ENCODE measurements at regions not wholly inside any gene's neighbourhood (a gene's known extent, or its start where the extent isn't known, plus 50 kb on each side); places are given as distances from the start of the nearest gene placed in this dataset.

DNA sequence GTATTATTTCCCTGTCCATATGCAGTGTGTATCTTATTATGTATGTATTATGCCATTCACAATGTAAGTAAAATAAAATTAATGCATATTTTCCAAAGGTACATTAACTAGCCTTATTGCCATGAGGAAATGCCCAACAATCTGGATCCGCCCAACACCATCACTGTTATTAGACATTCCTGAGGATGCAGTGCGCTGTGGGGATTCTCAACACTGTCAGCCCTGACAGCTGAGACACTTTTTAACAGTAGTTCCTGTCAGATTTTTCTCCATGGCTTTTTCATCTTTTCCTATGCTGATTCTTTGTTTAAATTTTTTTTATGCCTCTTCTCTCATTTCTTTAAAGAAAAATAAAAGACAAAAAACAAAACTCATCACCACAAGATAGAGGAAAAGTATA is 1632.9 kb upstream of the PABPC4L start:
- ATAC-seq = no peak
- no peak for DNase-seq
- intact Hi-C loops (cut with DNase I) = no loop called here

DNA sequence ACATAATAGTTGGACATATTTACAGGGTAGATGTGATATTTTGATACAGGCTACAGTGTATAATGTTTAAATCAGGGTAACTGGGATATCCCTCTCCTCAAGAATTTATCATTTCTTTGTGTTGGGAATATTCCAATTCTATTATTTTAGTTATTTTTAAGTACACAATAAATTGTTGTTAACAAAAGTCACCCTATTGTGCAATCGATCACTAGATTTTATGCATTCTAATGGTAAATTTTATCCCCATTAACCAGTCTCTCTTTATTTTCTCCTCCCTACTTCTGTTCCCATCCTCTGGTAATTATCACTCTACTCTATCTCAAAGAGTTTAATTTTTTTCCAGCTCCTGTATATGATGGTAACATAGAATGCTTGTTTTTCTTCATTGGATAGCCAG is 1631.9 kb upstream of the PABPC4L start:
- intact Hi-C loops (cut with DNase I) = no loop called here
- no peak for DNase-seq
- ATAC-seq = no peak

DNA sequence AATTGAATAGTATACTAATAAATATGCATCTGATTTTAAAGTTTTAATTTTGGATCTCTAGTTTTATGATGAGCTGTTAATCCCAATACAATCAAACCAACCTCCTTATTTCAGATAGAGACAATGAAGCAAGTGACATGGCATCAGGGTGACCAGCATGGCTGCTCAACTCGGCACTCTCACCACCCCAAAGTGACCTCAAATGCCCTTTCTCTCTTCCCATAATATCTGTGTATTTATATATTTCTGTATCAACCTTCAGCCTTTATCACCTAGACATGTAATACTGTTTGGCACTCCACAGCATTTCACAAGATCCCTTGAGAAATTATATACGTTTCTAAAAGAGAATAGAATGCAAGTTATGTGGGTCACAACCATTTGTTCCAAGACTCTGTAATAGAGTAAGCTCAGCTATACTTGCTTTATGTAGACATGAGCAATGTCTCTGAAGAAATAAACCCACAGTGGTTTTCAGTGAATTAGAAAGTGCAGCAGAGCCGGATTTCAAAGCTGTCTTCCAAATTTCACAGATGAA is 1623.2 kb upstream of the PABPC4L start:
- intact Hi-C loops (cut with DNase I) = no loop called here
- ATAC-seq (no peak), DNase-seq (no peak)

GRCh38 chr4:135804785-135805184 is 1603.2 kb upstream of the PABPC4L start:
- intact Hi-C loops (cut with DNase I) = no loop called here

DNA sequence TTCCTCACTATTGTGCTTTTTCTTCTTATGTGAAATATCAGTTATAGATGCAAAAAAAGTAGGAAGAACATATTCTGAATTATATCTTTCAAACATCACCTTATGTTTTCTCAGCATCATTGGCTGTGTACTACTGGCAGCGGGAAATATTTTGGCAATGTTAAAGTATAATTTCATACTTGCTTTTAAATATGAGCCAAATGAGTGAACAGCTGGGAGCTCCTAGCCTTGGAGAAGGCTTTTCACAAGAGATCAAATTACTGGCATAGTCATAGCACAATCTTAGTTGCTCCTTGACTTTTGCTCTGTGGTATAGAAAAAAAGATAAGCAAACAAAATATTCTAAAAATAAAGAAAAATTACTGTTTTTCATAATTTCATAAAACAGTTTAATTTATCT is 1575.8 kb upstream of the PABPC4L start:
- intact Hi-C loops (cut with DNase I) = no loop called here

More at GRCh38 chr4:135804785-135805184, 1603.2 kb upstream of the PABPC4L start:
- ATAC-seq (no peak), DNase-seq (no peak)

DNA sequence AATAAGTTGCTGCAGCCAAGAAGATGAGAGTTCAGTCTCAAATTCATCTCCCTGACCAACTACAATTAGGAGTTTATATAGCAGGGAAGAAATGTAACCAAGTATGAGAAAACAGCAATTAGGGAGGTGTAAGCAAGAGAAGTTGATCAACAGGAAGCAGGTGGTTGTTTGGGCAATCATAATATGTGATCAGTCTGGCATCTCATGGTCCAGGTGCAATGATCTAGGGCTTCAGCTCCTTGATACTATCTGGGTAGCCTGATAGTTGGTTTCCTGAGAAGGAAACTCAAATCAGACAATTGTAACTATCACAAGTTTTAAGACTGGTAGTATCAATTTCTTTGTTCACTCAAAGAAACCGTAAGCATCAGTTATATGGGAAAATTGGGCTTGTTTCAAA is 1574.3 kb upstream of the PABPC4L start:
- intact Hi-C loops (cut with DNase I) = no loop called here
- ATAC-seq (no peak), DNase-seq (no peak)

More for the DNA sequence above, 1575.8 kb upstream of the PABPC4L start:
- no peak for ATAC-seq
- DNase-seq = no peak

- no peak for DNase-seq
- intact Hi-C loops (cut with DNase I) = no loop called here
- ATAC-seq = no peak
Observed at GRCh38 chr4:135770505-135770904, 1568.9 kb upstream of the PABPC4L start.

DNA sequence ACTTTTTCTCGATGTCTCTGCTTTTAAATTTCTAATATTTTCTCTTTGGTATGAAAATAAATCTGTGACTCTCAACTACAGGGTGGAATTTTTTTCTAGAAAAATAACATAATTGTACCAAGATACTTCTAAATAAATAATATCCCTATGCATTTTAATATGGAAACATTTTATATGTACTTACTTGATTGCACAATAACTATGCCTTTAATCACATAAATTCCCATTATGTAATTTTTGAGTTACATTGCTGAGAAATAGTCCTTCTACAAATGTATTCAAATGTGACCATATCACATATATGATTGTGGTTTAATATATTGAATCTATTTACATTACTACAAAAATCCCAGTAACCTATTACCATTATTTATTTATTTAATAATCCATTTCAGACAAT is 1543.3 kb upstream of the PABPC4L start:
- DNase-seq (no peak), ATAC-seq (no peak)
- intact Hi-C loops (cut with DNase I) = no loop called here

- ATAC-seq (no peak), DNase-seq (no peak)
- intact Hi-C loops (cut with DNase I) = no loop called here
Observed at GRCh38 chr4:135741583-135741982, 1540.0 kb upstream of the PABPC4L start.

GRCh38 chr4:135739354-135739753 is 1537.8 kb upstream of the PABPC4L start:
- ATAC-seq = no peak
- intact Hi-C loops (cut with DNase I) = no loop called here

GRCh38 chr4:135735512-135735911 is 1533.9 kb upstream of the PABPC4L start:
- ATAC-seq (no peak), DNase-seq (no peak)
- intact Hi-C loops (cut with DNase I) = no loop called here

More at GRCh38 chr4:135739354-135739753, 1537.8 kb upstream of the PABPC4L start:
- no peak for DNase-seq

DNA sequence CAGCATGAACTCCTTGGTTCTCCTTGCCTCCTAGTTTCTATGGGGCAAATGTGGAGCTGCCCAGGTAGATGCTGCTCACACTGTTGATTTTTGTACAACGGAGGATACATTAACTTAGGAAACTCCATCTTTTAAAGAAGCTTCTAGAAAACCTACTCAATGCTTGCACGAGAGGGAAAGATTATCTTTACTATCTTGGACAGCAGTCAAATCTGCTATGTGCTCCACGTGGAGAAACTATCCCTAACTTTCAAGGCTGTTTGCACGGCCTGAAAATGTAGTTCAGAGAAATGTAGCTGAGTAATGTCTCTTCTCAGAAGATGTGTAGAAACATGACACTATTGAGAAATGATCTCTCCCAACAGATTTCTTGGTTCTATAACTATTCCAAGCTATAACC is 1530.9 kb upstream of the PABPC4L start:
- intact Hi-C loops (cut with DNase I) = no loop called here
- DNase-seq (no peak), ATAC-seq (no peak)

DNA sequence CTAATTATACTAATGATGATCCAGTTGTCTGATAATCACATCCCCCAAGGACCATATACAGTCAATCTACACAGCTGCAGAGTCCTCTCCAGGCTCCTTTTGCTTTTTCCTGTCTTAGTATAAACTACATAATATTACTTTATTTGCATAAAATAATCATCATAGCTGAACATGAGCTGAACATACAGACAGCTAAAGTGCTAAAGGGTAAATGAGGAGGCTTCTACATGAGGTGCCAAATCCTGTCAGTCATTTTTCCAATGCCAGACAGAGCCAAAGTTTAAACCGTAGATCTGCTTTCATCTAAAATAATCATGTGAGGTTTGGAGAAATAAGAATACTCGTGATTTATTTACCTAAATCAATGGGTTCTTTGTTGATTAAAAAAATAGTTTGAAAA is 1530.1 kb upstream of the PABPC4L start:
- DNase-seq (no peak), ATAC-seq (no peak)
- intact Hi-C loops (cut with DNase I) = no loop called here

- DNase-seq (no peak), ATAC-seq (no peak)
- intact Hi-C loops (cut with DNase I) = no loop called here
Observed at GRCh38 chr4:135724421-135724820, 1522.8 kb upstream of the PABPC4L start.

GRCh38 chr4:135718019-135718418 is 1516.4 kb upstream of the PABPC4L start:
- DNase-seq (no peak), ATAC-seq (no peak)
- intact Hi-C loops (cut with DNase I) = no loop called here

DNA sequence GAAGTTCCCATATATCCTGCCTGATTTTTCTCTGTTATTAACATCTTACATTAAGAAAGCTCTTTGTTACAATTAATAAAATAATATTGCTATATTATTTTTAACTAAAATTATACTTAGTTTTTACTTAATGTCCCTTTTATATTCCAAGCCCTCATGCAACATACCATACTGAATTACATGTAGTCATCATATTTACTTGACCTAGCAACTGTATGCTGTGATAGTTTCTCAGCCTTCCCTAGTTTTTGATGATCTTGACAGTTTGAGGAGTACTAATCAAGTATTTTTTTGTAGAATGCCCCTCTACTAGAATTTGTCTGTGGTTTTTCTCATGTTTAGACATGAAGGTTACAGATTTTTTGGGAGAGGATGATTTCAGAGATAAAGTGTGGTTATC is 1503.8 kb upstream of the PABPC4L start:
- DNase-seq = no peak
- ATAC-seq = no peak
- intact Hi-C loops (cut with DNase I) = no loop called here

DNA sequence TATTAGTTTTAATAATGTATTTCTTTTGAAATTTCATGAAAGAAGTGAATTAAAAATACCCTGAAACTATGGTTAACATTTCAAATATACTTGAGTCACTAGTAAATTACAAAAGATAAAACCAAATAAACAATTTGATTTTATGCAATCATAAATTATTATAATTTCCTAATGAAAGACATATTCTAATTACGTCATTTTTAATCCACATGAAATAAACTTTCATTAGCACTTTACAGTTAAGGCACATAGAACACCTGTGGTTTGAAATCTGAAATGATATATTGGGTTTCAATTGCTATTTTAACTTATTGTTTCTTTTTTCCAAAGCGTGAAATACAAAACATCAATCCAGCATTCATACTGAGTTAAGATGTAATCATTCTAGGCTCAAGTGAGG is 1492.5 kb upstream of the PABPC4L start:
- intact Hi-C loops (cut with DNase I) = no loop called here
- ATAC-seq = no peak

GRCh38 chr4:135684001-135684400 is 1482.4 kb upstream of the PABPC4L start:
- ATAC-seq (no peak), DNase-seq (no peak)
- intact Hi-C loops (cut with DNase I) = no loop called here

More for the DNA sequence above, 1492.5 kb upstream of the PABPC4L start:
- DNase-seq = no peak

DNA sequence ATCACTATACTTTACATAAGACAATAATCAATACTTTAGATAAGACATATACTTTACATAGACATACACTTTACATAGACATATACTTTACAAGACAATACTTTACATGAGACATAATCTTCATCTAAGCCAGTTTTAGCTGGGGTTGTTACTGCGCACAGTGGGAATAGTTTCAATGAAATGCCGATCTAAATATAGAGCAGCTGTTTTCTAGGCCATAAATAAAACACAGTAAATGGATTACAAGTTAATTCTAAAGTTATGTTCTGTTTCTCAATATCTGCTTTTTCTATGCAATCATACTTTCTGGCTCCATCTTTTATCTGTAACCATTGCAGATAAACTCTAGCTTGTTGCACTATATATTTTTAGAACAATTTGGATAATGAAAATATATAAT is 1470.6 kb upstream of the PABPC4L start:
- DNase-seq (no peak), ATAC-seq (no peak)
- intact Hi-C loops (cut with DNase I) = no loop called here

- intact Hi-C loops (cut with DNase I) = no loop called here
- ATAC-seq (no peak), DNase-seq (no peak)
Observed at GRCh38 chr4:135670548-135670947, 1469.0 kb upstream of the PABPC4L start.
